Nephron progenitor cell (in vitro differentiated cells): ENCODE measurements at regions not wholly inside any gene's neighbourhood (a gene's known extent, or its start where the extent isn't known, plus 50 kb on each side); places are given as distances from the start of the nearest gene placed in this dataset.

ENCODE experiments used
- DNase-seq: peaks from one replicate; pipeline ENCODE4 v3.0.0; 2021
- H3K27ac Mint-ChIP-seq: 2 replicates; pipeline ENCODE4 v1.8.0; 2021; ENCODE audit warnings: mild to moderate bottlenecking, moderate library complexity, mixed read lengths
- H3K27me3 Mint-ChIP-seq: 2 replicates; pipeline ENCODE4 v1.8.0; 2021; ENCODE audit warnings: mild to moderate bottlenecking, low read depth, mixed read lengths; ENCODE audit not compliant: poor library complexity
- H3K36me3 Mint-ChIP-seq: 2 replicates; pipeline ENCODE4 v1.8.0; 2021; ENCODE audit warnings: low read depth, mixed read lengths
- H3K4me1 Mint-ChIP-seq: 2 replicates; pipeline ENCODE4 v1.8.0; 2021; ENCODE audit warnings: mixed read lengths
- H3K4me3 Mint-ChIP-seq: 2 replicates; pipeline ENCODE4 v1.8.0; 2021; ENCODE audit warnings: mild to moderate bottlenecking, moderate library complexity, mixed read lengths
- H3K9me3 Mint-ChIP-seq: 2 replicates; pipeline ENCODE4 v1.8.0; 2021; ENCODE audit warnings: mild to moderate bottlenecking, moderate library complexity, mixed read lengths
- CTCF ChIP-seq: fragments of 200-600 bp; sonication (generic); IDR thresholded peaks from 2 replicates; pipeline ENCODE4 v1.5.0; 2021; ENCODE audit warnings: antibody characterized with exemption

DNA sequence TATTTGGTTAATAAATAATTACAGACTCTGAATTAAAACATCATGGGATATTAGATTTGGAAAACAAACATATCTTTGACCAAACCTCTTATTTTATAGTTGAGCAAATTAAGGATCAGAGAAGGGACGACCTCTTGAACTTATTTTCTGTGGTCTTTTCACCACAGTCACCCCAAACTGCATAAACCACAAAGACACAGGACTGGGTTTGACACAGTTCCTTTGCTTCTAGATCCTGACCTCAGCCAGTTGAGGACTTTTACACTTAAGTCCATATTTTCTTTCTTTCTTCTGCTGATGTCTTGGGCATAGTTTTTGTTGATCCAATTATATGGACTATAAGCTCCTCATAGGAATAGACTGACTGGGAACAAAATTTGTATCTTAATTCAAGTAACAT lies 234.0 kb upstream of the SLC14A2 start:
- H3K9me3 Mint-ChIP-seq, result no peaks in the 10 kb centered on the region
- no peak overlapping the region for H3K4me3 Mint-ChIP-seq
- H3K36me3 Mint-ChIP-seq, result no peaks in the 10 kb centered on the region
- TF ChIP-seq CTCF, result no peak
- H3K27ac Mint-ChIP-seq, result no peak overlapping the region
- DNase-seq, result no peak
- peaks cover 10% of the 10 kb centered on the region for H3K27me3 Mint-ChIP-seq
- H3K4me1 Mint-ChIP-seq, result peaks cover 28% of the 10 kb centered on the region

DNA sequence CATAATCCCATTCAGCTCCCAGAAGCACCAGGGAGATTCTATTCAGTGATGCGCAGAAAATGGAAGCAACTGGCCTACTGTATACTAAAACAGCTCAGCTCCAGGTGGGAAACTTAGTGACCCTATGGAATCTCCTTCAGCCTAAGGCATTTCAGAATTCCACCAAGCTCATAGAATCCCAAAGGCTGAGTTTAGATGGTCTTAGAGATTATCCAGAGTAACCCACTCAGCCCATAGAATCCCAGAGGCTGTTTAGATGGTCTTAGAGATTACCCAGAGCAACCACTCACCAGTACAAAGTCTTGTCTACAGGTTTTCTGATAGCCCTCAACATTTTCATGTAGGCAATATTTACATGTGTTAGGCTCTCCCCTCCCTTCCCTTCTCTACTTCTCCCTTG lies 232.0 kb upstream of the SLC14A2 start:
- H3K9me3 Mint-ChIP-seq, result no peaks in the 10 kb centered on the region

GRCh38 chr18:45384137-45384961 lies 230.9 kb upstream of the SLC14A2 start:
- Mint-ChIP-seq H3K4me3 (no peak overlapping the region), H3K9me3 (no peaks in the 10 kb centered on the region), H3K27ac (no peak overlapping the region), H3K27me3 (peaks cover 6% of the 10 kb centered on the region), H3K4me1 (peaks cover 28% of the 10 kb centered on the region), H3K36me3 (no peaks in the 10 kb centered on the region)
- DNase-seq, result peak; percentile 74
- peak; percentile 83 for TF ChIP-seq CTCF

More for the DNA sequence above, 232.0 kb upstream of the SLC14A2 start:
- H3K36me3 Mint-ChIP-seq, result no peaks in the 10 kb centered on the region
- no peak overlapping the region for H3K4me3 Mint-ChIP-seq
- no peak for DNase-seq
- peaks cover 28% of the 10 kb centered on the region for H3K4me1 Mint-ChIP-seq
- H3K27ac Mint-ChIP-seq, result no peak overlapping the region
- TF ChIP-seq CTCF, result no peak
- H3K27me3 Mint-ChIP-seq, result peaks cover 5% of the 10 kb centered on the region

DNA sequence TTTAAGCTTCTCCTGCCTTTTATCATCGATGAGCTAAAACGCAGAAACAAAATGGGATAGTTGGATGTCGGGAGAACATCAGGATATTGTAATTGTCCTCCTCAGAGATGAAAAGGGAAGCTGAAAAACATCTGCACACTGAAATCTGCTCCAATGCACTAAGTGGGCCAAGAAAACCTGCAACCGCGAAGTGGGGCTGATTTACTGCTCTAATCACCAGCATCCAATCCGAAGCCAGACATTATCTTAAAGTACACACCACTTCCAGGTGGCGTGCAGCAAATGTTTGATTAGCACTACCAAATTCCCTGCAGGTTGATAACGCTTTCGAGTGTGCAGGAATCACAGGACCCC lies 230.3 kb upstream of the SLC14A2 start:
- H3K4me1 Mint-ChIP-seq, result peaks cover 28% of the 10 kb centered on the region
- H3K36me3 Mint-ChIP-seq, result no peaks in the 10 kb centered on the region
- H3K27me3 Mint-ChIP-seq, result peaks cover 6% of the 10 kb centered on the region
- no peak overlapping the region for H3K4me3 Mint-ChIP-seq
- peak overlapping the region; percentile 64 for H3K27ac Mint-ChIP-seq
- DNase-seq, result no peak
- no peaks in the 10 kb centered on the region for H3K9me3 Mint-ChIP-seq
- no peak for TF ChIP-seq CTCF

GRCh38 chr18:45386041-45386655 lies 229.1 kb upstream of the SLC14A2 start:
- DNase-seq, result peak; percentile 56
- H3K4me1 Mint-ChIP-seq, result peaks cover 28% of the 10 kb centered on the region
- peaks cover 6% of the 10 kb centered on the region for H3K27me3 Mint-ChIP-seq
- no peak overlapping the region for H3K4me3 Mint-ChIP-seq
- TF ChIP-seq CTCF, result peak; percentile 69
- H3K36me3 Mint-ChIP-seq, result no peaks in the 10 kb centered on the region
- peaks cover 3% of the 10 kb centered on the region for H3K9me3 Mint-ChIP-seq
- H3K27ac Mint-ChIP-seq, result no peak overlapping the region
